ENCODE measurements at regions not wholly inside any gene's neighbourhood (a gene's known extent, or its start where the extent isn't known, plus 50 kb on each side); places are given as distances from the start of the nearest gene placed in this dataset.

DNA sequence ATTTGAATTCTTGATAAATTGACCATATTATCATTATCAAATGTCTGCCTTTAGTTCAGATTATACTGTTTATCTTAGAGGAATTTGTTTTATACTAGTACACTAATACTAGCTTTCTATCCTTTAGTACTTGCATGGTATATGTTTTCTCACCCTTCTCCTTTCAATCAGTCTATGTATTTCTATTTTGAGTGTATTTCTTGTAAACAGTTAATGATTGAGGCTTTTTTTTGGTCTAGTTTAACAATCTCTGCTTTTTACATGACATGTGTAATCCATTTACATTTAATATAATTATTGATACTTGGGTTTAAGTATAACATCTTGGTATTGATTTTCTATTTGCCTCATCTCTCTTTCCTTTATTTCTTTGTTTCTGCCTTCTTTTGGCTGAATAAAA lies 224.9 kb downstream of the CENPF start:
- no peak overlapping the region for H3K4me3 ChIP-seq (ENCODE audit: low read depth, low read length)
- no peak for DNase-seq (ENCODE audit: low read depth, low spot score)
- no peak for TF ChIP-seq CTCF (IDR thresholded peaks at IDR 0.05; ENCODE audit: insufficient read depth, low read length, missing control alignments)
- ChIA-PET POLR2A (no interaction called here), CTCF (no interaction called here)

DNA sequence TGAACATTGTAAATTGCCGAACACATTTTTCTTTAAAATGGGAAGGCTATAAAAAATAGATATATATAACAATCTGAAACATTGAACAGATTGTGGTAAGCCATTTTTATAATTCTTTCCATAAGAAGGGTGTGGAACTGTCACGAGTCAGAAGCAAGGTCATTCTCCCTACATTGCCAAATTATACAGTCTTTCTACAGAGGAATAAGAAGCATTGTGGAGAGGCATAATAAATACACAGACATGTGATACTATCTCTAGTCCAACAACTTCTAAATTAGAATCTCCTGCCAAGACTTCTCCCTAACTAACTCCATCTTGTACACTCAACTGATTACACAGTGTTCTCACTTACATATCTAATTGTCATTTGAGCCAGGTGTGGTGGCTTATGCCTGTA lies 227.9 kb downstream of the CENPF start:
- no peak overlapping the region for H3K4me3 ChIP-seq (ENCODE audit: low read depth, low read length)
- DNase-seq (ENCODE audit: low read depth, low spot score): no peak
- TF ChIP-seq CTCF (IDR thresholded peaks at IDR 0.05; ENCODE audit: insufficient read depth, low read length, missing control alignments): no peak
- POLR2A ChIA-PET: no interaction called here
- CTCF ChIA-PET: no interaction called here

- CTCF ChIA-PET: no interaction called here
- no peak for TF ChIP-seq CTCF (IDR thresholded peaks at IDR 0.05; ENCODE audit: insufficient read depth, low read length, missing control alignments)
- DNase-seq (ENCODE audit: low read depth, low spot score): no peak
- POLR2A ChIA-PET: no interaction called here
- H3K4me3 ChIP-seq (ENCODE audit: low read depth, low read length): no peak overlapping the region
Measured at GRCh38 chr1:214831956-214832355, 229.0 kb downstream of the CENPF start.

DNA sequence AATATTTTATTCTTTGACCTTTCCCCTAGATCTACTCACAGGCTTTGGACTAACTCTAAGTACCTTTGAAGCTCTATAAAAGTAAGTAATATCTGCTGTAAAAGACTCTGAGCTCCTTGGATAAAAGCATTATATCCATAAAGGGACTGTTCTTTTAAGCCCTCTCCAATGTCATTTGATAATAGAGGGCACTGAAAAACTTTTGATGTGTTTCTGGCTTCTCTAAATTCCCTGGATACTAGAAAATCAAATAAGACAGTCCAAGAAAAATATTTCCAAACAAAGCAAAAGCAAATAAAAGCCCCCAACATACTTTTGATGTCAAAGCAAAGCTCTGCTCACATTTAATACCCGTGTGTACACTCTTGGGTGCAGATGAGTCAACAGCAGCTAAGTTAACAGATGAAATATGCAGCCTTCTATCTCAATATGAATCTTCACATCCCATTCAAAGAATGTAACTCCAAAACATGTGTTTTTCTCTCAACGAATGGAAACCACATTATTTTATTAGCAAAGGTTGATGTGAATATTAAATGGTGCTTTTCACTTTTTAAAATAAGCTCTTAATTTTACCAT lies 230.3 kb downstream of the CENPF start:
- peak; percentile 68 for DNase-seq (ENCODE audit: low read depth, low spot score)
- H3K4me3 ChIP-seq (ENCODE audit: low read depth, low read length): no peak overlapping the region
- POLR2A ChIA-PET: interaction anchor here (1.2 kb wide), 1 partner anchor 10 kb away, joined by 4 read pairs; no protein-coding TSS in a partner anchor
- no peak for TF ChIP-seq CTCF (IDR thresholded peaks at IDR 0.05; ENCODE audit: insufficient read depth, low read length, missing control alignments)
- CTCF ChIA-PET: interaction anchor here (1.0 kb wide), 2 partner anchors 9 to 168 kb away, joined by 3 to 4 read pairs; no protein-coding TSS in a partner anchor

DNA sequence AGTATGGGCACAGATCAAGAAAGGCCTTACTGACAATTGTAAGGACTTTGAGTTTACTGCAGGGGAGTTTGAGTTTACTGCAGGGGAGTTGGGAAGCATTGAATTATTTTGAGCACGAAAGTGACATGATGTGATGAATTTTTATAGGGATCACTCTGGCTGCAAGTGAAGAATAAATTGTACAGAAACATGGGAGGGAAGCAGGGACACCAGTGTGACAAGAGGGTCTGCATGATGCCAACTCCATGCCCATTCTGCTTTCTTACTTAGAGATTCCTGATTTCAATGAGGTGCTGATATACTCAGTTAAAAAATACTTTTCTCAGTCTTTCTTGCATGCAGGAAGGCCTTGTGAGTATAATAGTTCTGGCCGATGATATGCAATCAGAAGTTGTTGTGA lies 234.4 kb downstream of the CENPF start:
- no peak for DNase-seq (ENCODE audit: low read depth, low spot score)
- H3K4me3 ChIP-seq (ENCODE audit: low read depth, low read length): no peak overlapping the region
- ChIA-PET POLR2A (no interaction called here), CTCF (no interaction called here)
- TF ChIP-seq CTCF (IDR thresholded peaks at IDR 0.05; ENCODE audit: insufficient read depth, low read length, missing control alignments): no peak

GRCh38 chr1:214838351-214838750 lies 235.4 kb downstream of the CENPF start:
- no peak for TF ChIP-seq CTCF (IDR thresholded peaks at IDR 0.05; ENCODE audit: insufficient read depth, low read length, missing control alignments)
- CTCF ChIA-PET: no interaction called here
- DNase-seq (ENCODE audit: low read depth, low spot score): peak; percentile 86
- no peak overlapping the region for H3K4me3 ChIP-seq (ENCODE audit: low read depth, low read length)
- POLR2A ChIA-PET: no interaction called here

Data from AG04449 (cell line).